Esophagus muscularis mucosa (tissue), 4 donors: ENCODE measurements at regions not wholly inside any gene's neighbourhood (a gene's known extent, or its start where the extent isn't known, plus 50 kb on each side); places are given as distances from the start of the nearest gene placed in this dataset.

ENCODE experiments used
- DNase-seq: peaks from one replicate; pipeline ENCODE4 v3.0.0-alpha.2; 2017; ENCODE audit errors: extremely low spot score
- H3K27ac ChIP-seq, 4 donors: fragments of 200-600 bp; sonication (generic); replicated peaks in 1 of 4; 1 replicate in 3 of 4; 2 replicates in 1 of 4; pipeline ENCODE4 v1.5.1; 2016 to 2019; ENCODE audit warnings: mild to moderate bottlenecking in 1 of 4
- H3K27me3 ChIP-seq, 4 donors: fragments of 200-600 bp; sonication (generic); one replicate each; pipeline versions ENCODE4 v1.5.1 to v1.6.0; 2016 to 2019
- H3K36me3 ChIP-seq, 4 donors: fragments of 200-600 bp; sonication (generic); one replicate each; pipeline ENCODE4 v1.5.1; 2016 to 2019
- H3K4me1 ChIP-seq, 4 donors: fragments of 200-600 bp; sonication (generic); one replicate each; pipeline ENCODE4 v1.5.1; 2016 to 2019
- H3K4me3 ChIP-seq, 4 donors: fragments of 200-600 bp; sonication (generic); 1 replicate in 2 of 4; 2 replicates in 2 of 4; pipeline ENCODE4 v1.5.1; 2016 to 2019; ENCODE audit warnings: mild to moderate bottlenecking in 4 of 4, moderate library complexity in 1 of 4
- H3K9me3 ChIP-seq, 4 donors: fragments of 200-600 bp; sonication (generic); 1 replicate in 3 of 4; 2 replicates in 1 of 4; pipeline ENCODE4 v1.5.1; 2016 to 2019
- EP300 ChIP-seq: sonication (generic); formaldehyde crosslinking; IDR thresholded peaks from one replicate; pipeline ENCODE4 v1.6.1; 2017; ENCODE audit warnings: antibody characterized with exemption
- POLR2A ChIP-seq: fragments of 450-650 bp; IDR thresholded peaks from one replicate; pipeline ENCODE4 v1.6.1; 2017; ENCODE audit warnings: antibody characterized with exemption, moderate library complexity, mild to moderate bottlenecking, low read depth
- POLR2AphosphoS5 ChIP-seq, 2 donors: sonication (generic); formaldehyde crosslinking; IDR thresholded peaks; one replicate each; pipeline ENCODE4 v1.6.1; 2017; ENCODE audit warnings: antibody characterized with exemption in 2 of 2
- WGBS: methylation state at CpG from one replicate; pipeline ENCODE4 v1.1.5; 2018; 5-methylcytosine and 5-hydroxymethylcytosine counted together
- intact Hi-C: fragments of 100-400 bp; cut with DNase I; formaldehyde crosslinking; loops from one replicate; pipeline ENCODE4 v1.15.1; 2023
- TF ChIP-seq, protein P1 (sequence below), 3 experiments: fragments of 200-600 bp in 2 of 3; fragments of 450-650 bp in 1 of 3; sonication (generic) in 2 of 3; IDR thresholded peaks; one replicate each; pipeline ENCODE4 v1.5.1; 2017 to 2019; ENCODE audit warnings: antibody characterized with exemption in 3 of 3, mild to moderate bottlenecking in 2 of 3, moderate library complexity in 1 of 3

DNA sequence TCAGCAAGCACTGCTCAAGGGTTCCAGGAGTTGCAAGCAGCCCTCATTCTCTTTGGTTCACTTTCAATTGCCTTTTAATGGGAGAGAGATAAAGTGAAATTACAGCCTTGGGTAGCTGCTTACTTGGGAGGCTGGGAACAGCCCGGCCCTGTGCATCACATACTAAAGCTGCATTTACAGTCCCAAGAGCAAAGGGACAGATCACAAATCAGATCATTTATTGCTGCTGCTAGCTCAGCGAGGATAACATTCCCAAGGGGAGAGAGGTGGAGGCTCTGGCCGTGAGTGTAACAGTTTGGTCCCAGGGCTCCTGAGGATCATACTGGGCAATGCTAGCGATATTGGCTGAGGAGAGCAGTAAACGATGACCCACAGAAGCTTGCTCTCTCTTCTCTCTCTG is 133.1 kb downstream of the CDH26 start:
- H3K4me1 ChIP-seq = peaks cover 0 to 9% (median 5%) of the 10 kb centered on the region in 4 donors
- TF ChIP-seq, protein P1, sequence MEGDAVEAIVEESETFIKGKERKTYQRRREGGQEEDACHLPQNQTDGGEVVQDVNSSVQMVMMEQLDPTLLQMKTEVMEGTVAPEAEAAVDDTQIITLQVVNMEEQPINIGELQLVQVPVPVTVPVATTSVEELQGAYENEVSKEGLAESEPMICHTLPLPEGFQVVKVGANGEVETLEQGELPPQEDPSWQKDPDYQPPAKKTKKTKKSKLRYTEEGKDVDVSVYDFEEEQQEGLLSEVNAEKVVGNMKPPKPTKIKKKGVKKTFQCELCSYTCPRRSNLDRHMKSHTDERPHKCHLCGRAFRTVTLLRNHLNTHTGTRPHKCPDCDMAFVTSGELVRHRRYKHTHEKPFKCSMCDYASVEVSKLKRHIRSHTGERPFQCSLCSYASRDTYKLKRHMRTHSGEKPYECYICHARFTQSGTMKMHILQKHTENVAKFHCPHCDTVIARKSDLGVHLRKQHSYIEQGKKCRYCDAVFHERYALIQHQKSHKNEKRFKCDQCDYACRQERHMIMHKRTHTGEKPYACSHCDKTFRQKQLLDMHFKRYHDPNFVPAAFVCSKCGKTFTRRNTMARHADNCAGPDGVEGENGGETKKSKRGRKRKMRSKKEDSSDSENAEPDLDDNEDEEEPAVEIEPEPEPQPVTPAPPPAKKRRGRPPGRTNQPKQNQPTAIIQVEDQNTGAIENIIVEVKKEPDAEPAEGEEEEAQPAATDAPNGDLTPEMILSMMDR (IDR thresholded peaks at IDR 0.05) = no peak
- TF ChIP-seq EP300 (no peak), POLR2A (no peak), POLR2AphosphoS5 (IDR thresholded peaks at IDR 0.05) (no peak)
- H3K36me3 ChIP-seq = no peaks in the 10 kb centered on the region
- 81% methylated on average over 5 of the region's 5 CpGs for WGBS
- no peak for DNase-seq
- H3K27ac ChIP-seq = no peak overlapping the region
- H3K27me3 ChIP-seq = peaks cover 0 to 62% (median 2%) of the 10 kb centered on the region in 4 donors
- H3K9me3 ChIP-seq = peaks cover 0 to 17% (median 0%) of the 10 kb centered on the region in 4 donors
- no peak overlapping the region for H3K4me3 ChIP-seq
- intact Hi-C loops = no loop called here

DNA sequence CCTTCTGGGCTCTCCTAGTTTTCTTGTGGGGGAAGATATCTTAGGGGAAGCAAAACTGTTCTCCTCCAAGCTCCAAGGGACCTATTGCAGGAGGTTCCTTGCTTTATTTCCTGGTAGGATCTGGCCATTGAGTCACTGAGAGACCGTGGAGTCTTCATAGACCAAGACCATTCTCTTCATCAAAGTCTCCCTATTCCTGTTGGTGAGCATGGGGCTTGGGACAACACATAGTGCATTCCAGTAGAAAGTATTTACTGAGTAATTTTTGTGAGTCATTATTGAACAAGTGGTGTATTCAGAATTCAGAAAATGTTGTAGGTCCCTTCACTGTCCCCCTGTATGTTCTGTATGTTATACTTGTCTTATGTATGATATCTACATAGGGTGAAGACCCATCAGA is 133.6 kb downstream of the CDH26 start:
- intact Hi-C loops = no loop called here
- WGBS = 79% methylated on average over 1 of the region's 1 CpG
- no peak for TF ChIP-seq EP300

DNA sequence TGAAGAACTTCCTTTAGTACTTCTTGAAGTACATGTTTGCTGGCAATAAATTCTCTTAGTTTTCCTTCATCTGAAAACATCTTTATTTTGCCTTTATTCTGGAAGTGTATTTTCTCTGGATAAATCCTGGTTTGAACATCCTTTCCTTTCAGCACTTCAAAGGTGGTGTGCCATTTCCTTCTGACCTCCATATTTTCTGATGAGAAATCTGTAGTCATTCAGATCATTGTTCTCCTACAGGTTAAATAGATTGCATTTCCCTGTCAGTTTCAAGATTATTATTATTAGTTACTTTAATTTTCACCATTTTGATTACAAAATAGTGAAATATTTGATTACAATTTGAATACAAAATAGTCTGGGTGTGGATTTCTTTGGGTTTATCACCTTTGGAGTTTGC is 134.5 kb downstream of the CDH26 start:
- no peak for TF ChIP-seq EP300
- TF ChIP-seq, protein P1 (IDR thresholded peaks at IDR 0.05) = no peak
- TF ChIP-seq POLR2A = no peak
- no peak for TF ChIP-seq POLR2AphosphoS5 (IDR thresholded peaks at IDR 0.05)

More for the DNA sequence above, 133.6 kb downstream of the CDH26 start:
- DNase-seq = no peak
- peaks cover 0 to 17% (median 0%) of the 10 kb centered on the region in 4 donors for H3K9me3 ChIP-seq
- no peak overlapping the region for H3K4me3 ChIP-seq
- peaks cover 0 to 9% (median 5%) of the 10 kb centered on the region in 4 donors for H3K4me1 ChIP-seq
- no peaks in the 10 kb centered on the region for H3K36me3 ChIP-seq
- H3K27ac ChIP-seq = no peak overlapping the region
- peaks cover 0 to 58% (median 0%) of the 10 kb centered on the region in 4 donors for H3K27me3 ChIP-seq

DNA sequence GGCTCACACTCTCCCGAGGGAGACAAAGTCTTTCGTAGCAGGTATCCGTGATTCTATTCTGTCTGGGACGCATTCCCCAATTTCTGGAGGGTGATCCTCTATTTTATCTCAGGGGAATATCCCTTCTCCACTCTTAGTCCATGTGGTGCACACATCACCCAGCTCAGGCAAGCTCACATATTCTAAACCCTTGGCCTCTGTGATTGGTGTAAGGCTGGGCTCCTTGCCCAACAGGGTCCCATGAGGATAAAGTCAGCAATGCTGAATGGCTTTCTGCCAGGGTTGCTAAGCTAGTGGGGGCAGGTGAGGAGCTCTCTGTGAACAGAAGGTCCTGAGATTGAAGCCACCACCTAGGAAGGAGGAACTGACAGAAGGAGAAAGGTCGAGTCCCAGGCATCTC is 137.2 kb downstream of the CDH26 start:
- H3K4me1 ChIP-seq = peaks cover 0 to 8% (median 0%) of the 10 kb centered on the region in 4 donors
- H3K27me3 ChIP-seq = peaks cover 0 to 35% (median 0%) of the 10 kb centered on the region in 4 donors
- no peak for TF ChIP-seq EP300
- no peak for TF ChIP-seq POLR2A
- no peak for TF ChIP-seq POLR2AphosphoS5 (IDR thresholded peaks at IDR 0.05)
- TF ChIP-seq, protein P1 (IDR thresholded peaks at IDR 0.05) = no peak
- peaks cover 0 to 17% (median 6%) of the 10 kb centered on the region in 4 donors for H3K9me3 ChIP-seq
- intact Hi-C loops = no loop called here
- no peak for DNase-seq
- no peaks in the 10 kb centered on the region for H3K36me3 ChIP-seq
- H3K27ac ChIP-seq = no peak overlapping the region
- WGBS = 87% methylated on average over 4 of the region's 5 CpGs
- H3K4me3 ChIP-seq = no peak overlapping the region

More for the DNA sequence above, 134.5 kb downstream of the CDH26 start:
- DNase-seq = no peak
- H3K4me1 ChIP-seq = peaks cover 0 to 8% (median 1%) of the 10 kb centered on the region in 4 donors
- no peak overlapping the region for H3K4me3 ChIP-seq
- H3K9me3 ChIP-seq = peaks cover 0 to 17% (median 0%) of the 10 kb centered on the region in 4 donors
- intact Hi-C loops = no loop called here
- H3K27me3 ChIP-seq = peaks cover 0 to 58% (median 0%) of the 10 kb centered on the region in 4 donors
- no peak overlapping the region for H3K27ac ChIP-seq
- no peaks in the 10 kb centered on the region for H3K36me3 ChIP-seq

DNA sequence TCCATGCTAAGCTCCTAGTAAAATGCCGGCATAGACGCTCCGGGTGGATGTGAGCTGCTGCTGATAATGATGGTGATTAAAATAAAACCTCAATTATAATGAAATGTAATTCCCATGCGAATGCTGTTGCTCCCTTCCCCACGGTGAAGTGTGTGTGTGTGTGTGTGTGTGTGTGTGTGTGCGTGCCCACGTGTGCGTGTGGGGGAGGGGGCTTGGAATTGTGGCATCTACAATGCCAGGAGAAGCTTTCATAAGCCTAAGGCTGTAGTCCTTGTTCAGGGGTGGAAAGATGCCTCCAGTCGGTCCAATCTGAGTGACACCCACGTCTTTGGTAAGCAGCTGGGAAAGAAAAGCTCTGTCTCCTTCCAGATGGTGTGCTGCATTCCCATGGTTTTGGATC is 137.9 kb downstream of the CDH26 start:
- Histone ChIP-seq H3K27ac (no peak overlapping the region), H3K4me1 (peaks cover 0 to 8% (median 0%) of the 10 kb centered on the region in 4 donors), H3K36me3 (no peaks in the 10 kb centered on the region), H3K27me3 (peaks cover 0 to 28% (median 0%) of the 10 kb centered on the region in 4 donors), H3K9me3 (peaks cover 0 to 17% (median 6%) of the 10 kb centered on the region in 4 donors), H3K4me3 (no peak overlapping the region)
- TF ChIP-seq, protein P1 (IDR thresholded peaks at IDR 0.05) = no peak
- TF ChIP-seq EP300 = no peak
- TF ChIP-seq POLR2A = no peak
- no peak for TF ChIP-seq POLR2AphosphoS5 (IDR thresholded peaks at IDR 0.05)
- WGBS = 70% methylated on average over 10 of the region's 10 CpGs
- intact Hi-C loops = no loop called here
- DNase-seq = no peak
